T-helper 17 cell (primary cell): ENCODE measurements at regions not wholly inside any gene's neighbourhood (a gene's known extent, or its start where the extent isn't known, plus 50 kb on each side); places are given as distances from the start of the nearest gene placed in this dataset.
"Not testable (repeated sequence)": the region's sequence is repeated elsewhere in the genome, so short reads cannot be mapped to it uniquely, and the experiment has no call there.

Experiments
- ATAC-seq: fragments of 150-1000 bp; cut with Tn5 transposase; 2 replicates; pipeline ENCODE4 v1.10.0; 2021; ENCODE audit warnings: mild to moderate bottlenecking, moderate library complexity
- DNase-seq, 3 donors: peaks; one replicate each; pipeline versions ENCODE4 v3.0.0 to v3.0.0-alpha.2; 2020 to 2021
- H3K9me3 ChIP-seq: one replicate; pipeline ENCODE4 v1.7.0; 2013; ENCODE audit warnings: low read length, mild to moderate bottlenecking; ENCODE audit not compliant: control insufficient read depth, poor library complexity, severe bottlenecking
- H3K27ac Mint-ChIP-seq: one replicate; pipeline ENCODE4 v1.8.0; 2022; ENCODE audit warnings: mild to moderate bottlenecking, moderate library complexity, mixed read lengths
- H3K27me3 Mint-ChIP-seq: one replicate; pipeline ENCODE4 v1.8.0; 2022; ENCODE audit warnings: mixed read lengths
- H3K36me3 Mint-ChIP-seq: one replicate; pipeline ENCODE4 v1.8.0; 2022; ENCODE audit warnings: low read depth, mixed read lengths
- H3K4me1 Mint-ChIP-seq: one replicate; pipeline ENCODE4 v1.8.0; 2022; ENCODE audit warnings: mild to moderate bottlenecking, mixed read lengths
- H3K4me3 Mint-ChIP-seq: one replicate; pipeline ENCODE4 v1.8.0; 2022; ENCODE audit warnings: mild to moderate bottlenecking, moderate library complexity, mixed read lengths

DNA sequence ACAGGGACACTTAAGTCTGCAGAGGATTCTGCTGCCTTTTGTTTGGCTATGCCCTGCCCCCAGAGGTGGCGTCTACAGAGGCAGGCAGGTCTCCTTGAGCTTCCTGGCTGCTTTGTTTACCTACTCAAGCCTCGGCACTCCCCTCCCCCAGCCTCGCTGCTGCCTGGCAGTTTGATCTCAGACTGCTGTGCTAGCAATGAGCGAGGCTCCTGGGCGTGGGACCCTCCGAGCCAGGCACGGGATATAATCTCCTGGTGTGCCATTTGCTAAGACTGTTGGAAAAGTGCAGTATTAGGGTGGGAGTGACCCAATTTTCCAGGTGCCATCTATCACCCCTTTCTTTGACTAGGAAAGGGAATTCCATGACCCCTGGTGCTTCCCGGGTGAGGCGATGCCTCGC lies 725.0 kb upstream of the HS6ST1 start:
- H3K9me3 ChIP-seq, ATAC-seq, DNase-seq, H3K4me3 Mint-ChIP-seq, H3K4me1 Mint-ChIP-seq, H3K27ac Mint-ChIP-seq, H3K27me3 Mint-ChIP-seq, H3K36me3 Mint-ChIP-seq: not testable (repeated sequence)

DNA sequence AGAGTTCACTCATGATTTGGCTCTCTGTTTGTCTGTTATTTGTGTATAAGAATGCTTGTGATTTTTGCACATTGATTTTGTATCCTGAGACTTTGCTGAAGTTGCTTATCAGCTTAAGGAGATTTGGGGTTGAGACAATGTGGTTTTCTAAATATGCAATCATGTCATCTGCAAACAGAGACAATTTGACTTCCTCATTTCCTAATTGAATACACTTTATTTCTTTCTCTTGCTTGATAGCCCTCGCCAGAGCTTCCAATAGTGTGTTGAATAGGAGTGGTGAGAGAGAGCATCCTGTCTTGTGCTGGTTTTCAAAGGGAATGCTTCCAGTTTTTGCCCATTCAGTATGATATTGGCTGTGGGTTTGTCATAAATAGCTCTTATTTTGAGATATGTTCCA lies 727.8 kb upstream of the HS6ST1 start:
- not testable (repeated sequence) for H3K9me3 ChIP-seq, H3K36me3 Mint-ChIP-seq, H3K4me3 Mint-ChIP-seq, H3K4me1 Mint-ChIP-seq, ATAC-seq, H3K27me3 Mint-ChIP-seq, DNase-seq, H3K27ac Mint-ChIP-seq

DNA sequence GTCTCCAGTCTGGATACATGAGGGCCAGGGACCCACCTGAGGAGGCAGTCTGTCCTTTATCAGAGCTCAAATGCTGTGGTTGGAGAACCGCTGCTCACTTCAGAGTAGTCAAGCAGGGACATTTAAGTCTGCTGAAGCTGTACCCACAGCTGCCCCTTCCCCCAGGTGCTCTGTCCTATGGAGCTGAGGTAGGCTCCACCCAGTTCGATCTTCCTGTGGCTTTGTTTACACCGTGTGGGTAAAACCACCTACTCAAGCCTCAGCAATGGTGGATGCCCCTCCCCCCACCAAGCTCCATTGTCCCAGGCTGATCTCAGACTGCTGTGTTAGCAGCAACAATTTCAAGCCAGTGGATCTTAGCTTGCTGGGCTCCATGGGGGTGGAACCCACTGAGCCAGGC lies 731.4 kb upstream of the HS6ST1 start:
- H3K27ac Mint-ChIP-seq: no peak overlapping the region
- no peak for ATAC-seq
- no peaks in the 10 kb centered on the region for H3K36me3 Mint-ChIP-seq
- no peak for DNase-seq
- H3K4me1 Mint-ChIP-seq: no peaks in the 10 kb centered on the region
- H3K27me3 Mint-ChIP-seq: no peaks in the 10 kb centered on the region
- no peak overlapping the region for H3K4me3 Mint-ChIP-seq
- no peaks in the 10 kb centered on the region for H3K9me3 ChIP-seq

DNA sequence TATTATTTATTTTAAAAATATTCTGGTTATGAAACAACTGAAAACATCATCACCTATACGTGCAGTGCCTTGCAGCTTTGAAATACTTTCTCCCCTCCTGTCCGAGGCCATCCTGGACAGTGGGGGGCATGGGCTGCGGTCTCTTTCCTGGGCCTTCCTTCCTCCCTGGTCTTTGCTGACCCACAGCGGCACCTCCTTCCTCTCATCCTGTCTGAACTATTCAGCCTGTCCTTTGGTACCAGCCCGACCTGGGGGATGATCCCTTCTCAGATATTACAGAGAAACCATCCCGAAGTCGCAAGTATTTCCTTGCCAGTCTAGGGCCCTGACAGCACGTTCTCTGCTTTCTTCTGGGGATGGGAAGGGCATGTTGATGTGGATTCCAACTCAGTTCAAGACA lies 736.6 kb upstream of the HS6ST1 start:
- Mint-ChIP-seq H3K4me3 (no peak overlapping the region), H3K27me3 (no peaks in the 10 kb centered on the region), H3K4me1 (no peaks in the 10 kb centered on the region), H3K27ac (no peak overlapping the region), H3K36me3 (no peaks in the 10 kb centered on the region)
- no peak for ATAC-seq
- no peak for DNase-seq
- no peaks in the 10 kb centered on the region for H3K9me3 ChIP-seq

DNA sequence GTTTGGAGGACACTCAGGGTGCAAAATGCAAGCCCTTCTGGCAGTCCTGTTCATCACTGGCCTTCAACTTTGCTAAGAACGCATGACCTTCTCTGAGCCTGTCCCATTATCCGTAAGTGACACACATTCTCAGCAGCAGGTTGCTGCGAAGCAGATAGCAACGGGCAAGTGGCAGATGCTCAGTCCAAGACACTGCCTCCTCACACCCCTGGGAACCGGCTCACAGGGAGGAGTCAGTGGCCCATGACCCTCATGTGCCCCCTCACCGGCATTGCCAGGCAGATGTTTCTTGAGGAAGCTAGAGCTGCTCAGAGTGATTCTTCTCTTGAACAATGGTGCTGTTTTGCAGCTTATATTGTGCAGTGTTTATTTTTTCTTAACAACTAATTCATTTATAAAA lies 737.2 kb upstream of the HS6ST1 start:
- ATAC-seq (no peak), DNase-seq (no peak)

DNA sequence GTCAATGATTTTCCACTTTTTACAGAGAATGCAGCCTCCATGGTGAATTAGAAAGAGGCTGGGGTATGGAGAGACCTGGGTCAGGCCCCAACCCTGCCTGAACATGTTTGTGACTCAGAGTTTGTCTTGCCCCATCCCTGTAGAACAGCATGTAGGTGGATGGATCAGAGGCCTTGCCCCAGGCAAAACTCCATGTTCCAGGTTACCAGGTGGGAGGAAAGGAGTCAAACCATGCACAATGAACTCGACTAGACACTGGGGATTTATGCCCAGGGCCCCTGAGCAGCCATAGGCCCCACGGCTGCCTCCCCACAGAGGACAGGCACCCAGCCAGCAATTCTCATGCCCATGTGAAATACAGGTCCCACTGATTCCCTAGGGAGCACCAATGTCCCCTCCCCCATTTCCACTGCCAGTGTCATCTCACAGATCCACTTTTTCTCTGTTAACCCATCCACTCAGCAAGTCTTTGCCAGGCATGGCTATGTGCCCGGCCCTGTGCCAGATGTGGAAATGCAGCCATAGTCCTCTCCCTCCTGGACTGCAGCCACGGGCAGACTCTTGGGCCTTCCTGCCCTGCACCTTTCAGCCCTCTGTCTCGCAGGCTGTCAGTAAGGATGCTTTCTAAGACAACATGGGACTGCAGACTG lies 737.8 kb upstream of the HS6ST1 start:
- DNase-seq: no peak
- H3K27ac Mint-ChIP-seq: no peak overlapping the region

More for the DNA sequence above, 737.2 kb upstream of the HS6ST1 start:
- H3K27me3 Mint-ChIP-seq: no peaks in the 10 kb centered on the region
- no peak overlapping the region for H3K27ac Mint-ChIP-seq
- H3K9me3 ChIP-seq: no peaks in the 10 kb centered on the region
- H3K36me3 Mint-ChIP-seq: no peaks in the 10 kb centered on the region
- H3K4me3 Mint-ChIP-seq: no peak overlapping the region
- H3K4me1 Mint-ChIP-seq: no peaks in the 10 kb centered on the region

DNA sequence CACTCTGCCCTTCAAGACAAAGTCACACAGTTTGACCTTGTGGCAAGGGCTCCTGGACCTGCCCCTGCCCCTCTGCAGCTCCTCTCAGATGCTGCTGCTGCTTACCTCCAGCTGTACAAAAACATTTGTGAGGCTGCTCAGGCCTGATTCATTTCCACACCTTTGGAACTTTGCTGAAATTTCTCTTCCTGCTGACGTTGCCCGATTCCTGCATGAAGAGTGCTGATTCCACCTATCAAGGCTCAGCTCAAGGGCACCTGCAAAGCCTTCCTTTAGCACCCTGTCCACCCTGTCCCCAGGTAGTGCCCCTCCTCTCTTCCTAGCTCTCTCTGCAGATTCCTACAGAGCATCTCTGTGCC lies 738.3 kb upstream of the HS6ST1 start:
- H3K27me3 Mint-ChIP-seq: no peaks in the 10 kb centered on the region
- H3K27ac Mint-ChIP-seq: no peak overlapping the region
- no peaks in the 10 kb centered on the region for H3K9me3 ChIP-seq
- no peak for ATAC-seq
- H3K4me1 Mint-ChIP-seq: no peaks in the 10 kb centered on the region
- DNase-seq: no peak
- H3K36me3 Mint-ChIP-seq: no peaks in the 10 kb centered on the region
- no peak overlapping the region for H3K4me3 Mint-ChIP-seq

More for the DNA sequence above, 737.8 kb upstream of the HS6ST1 start:
- no peak for ATAC-seq
- H3K9me3 ChIP-seq: no peaks in the 10 kb centered on the region
- no peak overlapping the region for H3K4me3 Mint-ChIP-seq
- no peaks in the 10 kb centered on the region for H3K27me3 Mint-ChIP-seq
- H3K4me1 Mint-ChIP-seq: no peaks in the 10 kb centered on the region
- H3K36me3 Mint-ChIP-seq: no peaks in the 10 kb centered on the region

DNA sequence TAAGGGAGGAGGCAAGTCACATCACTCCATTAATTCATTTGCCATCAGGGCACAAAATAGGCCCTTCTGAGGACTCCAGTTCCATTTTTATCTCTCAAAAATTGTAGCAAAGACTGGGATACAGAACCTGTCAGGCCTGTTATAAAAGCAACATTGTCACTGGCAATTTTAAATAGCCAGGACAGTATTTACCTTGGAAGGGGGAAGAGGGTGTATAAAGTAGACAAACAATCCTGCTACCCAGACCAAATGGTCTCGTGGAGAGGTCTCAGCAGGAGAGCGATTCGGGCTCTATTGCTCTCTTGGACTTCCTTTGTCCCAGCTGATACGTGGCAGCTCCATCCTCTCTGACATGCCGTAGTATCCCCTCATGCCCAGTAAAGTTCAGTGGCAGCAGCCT lies 740.3 kb upstream of the HS6ST1 start:
- no peak for ATAC-seq
- Mint-ChIP-seq H3K27ac (no peak overlapping the region), H3K36me3 (no peaks in the 10 kb centered on the region)

DNA sequence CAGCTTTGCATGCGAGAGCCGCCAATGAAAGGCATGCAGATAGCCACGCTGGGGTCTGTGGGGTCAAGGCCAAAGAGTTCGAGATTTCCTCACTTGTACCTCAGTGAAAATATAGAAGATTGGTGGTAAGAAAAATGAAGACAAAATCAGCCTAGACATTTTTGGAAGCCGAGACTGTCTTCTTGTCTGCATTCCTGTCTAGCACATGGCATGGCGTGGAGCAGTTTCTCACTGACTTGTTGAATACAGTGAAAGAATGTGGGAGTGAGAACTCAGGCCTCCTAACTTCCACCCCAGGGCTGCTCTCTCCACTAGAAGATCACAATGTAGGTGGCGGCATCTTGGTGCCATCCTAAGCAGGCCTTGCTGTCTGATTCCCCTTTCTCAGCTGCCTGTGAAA lies 740.8 kb upstream of the HS6ST1 start:
- no peak overlapping the region for H3K4me3 Mint-ChIP-seq
- H3K4me1 Mint-ChIP-seq: no peaks in the 10 kb centered on the region
- H3K27me3 Mint-ChIP-seq: no peaks in the 10 kb centered on the region
- no peak overlapping the region for H3K27ac Mint-ChIP-seq
- H3K9me3 ChIP-seq: no peaks in the 10 kb centered on the region
- DNase-seq (no peak), ATAC-seq (no peak)
- H3K36me3 Mint-ChIP-seq: no peaks in the 10 kb centered on the region

More for the DNA sequence above, 740.3 kb upstream of the HS6ST1 start:
- Mint-ChIP-seq H3K4me3 (no peak overlapping the region), H3K27me3 (no peaks in the 10 kb centered on the region), H3K4me1 (no peaks in the 10 kb centered on the region)
- DNase-seq: no peak
- H3K9me3 ChIP-seq: no peaks in the 10 kb centered on the region

DNA sequence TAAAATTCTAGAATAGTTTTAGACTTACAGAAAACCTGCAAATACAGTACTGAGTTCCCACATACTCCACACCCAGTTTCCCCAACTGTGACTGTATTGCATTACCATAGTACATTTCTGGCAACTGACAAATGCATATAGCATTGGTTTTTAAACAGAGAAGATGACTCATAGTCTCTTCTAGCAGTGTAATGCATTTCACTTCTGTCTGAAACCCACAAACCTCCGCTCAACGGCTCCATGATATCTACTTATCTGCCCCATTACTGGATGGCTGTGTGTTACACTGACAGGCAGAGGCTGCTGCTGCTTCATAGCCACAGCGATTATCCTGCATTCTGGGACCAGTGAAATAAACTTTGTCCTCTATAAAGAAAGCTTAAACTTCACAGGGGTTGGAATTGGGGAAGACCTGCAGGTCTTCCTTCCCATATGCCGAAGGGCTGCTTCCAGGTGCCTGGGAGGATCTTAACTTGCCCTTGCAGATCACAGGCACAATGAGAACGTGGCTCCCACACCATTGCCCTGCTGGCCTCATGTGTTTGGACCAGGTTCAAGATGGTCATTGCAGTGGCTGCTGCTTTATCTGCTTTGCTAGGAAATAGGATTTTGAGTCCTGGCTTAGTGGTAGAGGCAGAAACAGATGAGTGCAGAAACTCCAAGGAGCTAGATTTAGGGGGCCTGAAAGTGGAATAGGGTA lies 742.6 kb upstream of the HS6ST1 start:
- no peak for ATAC-seq
- Mint-ChIP-seq H3K4me1 (no peaks in the 10 kb centered on the region), H3K4me3 (no peak overlapping the region), H3K27me3 (no peaks in the 10 kb centered on the region), H3K27ac (no peak overlapping the region), H3K36me3 (no peaks in the 10 kb centered on the region)
- no peaks in the 10 kb centered on the region for H3K9me3 ChIP-seq
- DNase-seq: no peak

DNA sequence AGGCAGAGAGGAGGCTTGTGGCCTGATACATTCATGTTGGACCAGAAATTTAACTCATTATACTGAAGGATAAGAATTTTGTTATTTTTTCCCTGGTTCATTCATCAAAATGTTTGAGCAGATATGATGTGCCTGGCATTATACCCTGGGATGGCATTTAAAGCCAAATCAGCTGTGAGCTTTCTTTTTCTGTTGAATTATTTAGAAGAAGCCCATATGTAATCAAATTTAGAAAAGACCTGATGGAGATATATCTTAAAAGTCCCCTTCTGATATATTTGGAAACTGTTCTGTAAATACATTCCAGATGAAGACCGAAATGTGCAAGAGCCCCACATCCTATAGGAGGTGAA lies 743.1 kb upstream of the HS6ST1 start:
- H3K27ac Mint-ChIP-seq: no peak overlapping the region
- no peaks in the 10 kb centered on the region for H3K27me3 Mint-ChIP-seq
- DNase-seq: no peak
- no peaks in the 10 kb centered on the region for H3K9me3 ChIP-seq
- no peak for ATAC-seq
- no peaks in the 10 kb centered on the region for H3K4me1 Mint-ChIP-seq
- H3K36me3 Mint-ChIP-seq: no peaks in the 10 kb centered on the region
- H3K4me3 Mint-ChIP-seq: no peak overlapping the region

DNA sequence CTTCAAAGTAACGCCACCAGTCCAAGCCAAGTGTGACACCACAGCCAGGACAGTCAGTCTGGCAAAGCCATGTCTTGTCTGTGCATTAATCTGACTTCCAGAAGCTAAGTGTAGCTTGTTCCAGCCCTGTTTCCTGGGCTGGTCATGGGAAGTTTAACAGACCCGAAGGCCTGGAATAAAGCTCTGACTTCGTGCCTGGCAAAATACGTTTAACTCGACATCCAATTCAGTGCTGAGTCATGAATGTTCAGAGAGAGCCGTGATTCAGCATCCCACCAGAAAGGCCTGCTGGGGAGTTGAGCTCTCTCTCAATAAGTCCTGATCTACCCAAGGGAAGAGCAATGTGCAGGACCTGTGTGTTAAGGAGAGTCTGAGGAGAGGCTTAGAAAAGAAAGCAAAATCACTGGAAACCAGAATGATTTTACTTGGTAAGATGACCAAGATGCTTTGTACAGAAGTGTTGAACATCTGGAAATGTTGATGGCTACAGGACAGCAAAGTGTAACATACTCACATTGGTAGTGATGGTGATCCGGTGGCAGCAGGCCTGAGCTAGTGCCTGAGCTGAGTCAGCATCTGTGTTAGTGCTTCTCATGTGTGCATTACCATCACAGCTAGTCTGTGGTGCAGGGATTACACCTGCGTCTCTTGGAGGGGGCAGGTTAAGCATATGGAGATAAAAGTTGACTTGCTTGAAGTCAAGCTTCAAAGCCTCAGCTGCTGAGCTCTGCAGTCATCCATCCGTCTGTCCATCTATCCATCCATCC lies 743.7 kb upstream of the HS6ST1 start:
- no peak for ATAC-seq
- Mint-ChIP-seq H3K4me1 (no peaks in the 10 kb centered on the region), H3K27ac (no peak overlapping the region), H3K4me3 (no peak overlapping the region), H3K36me3 (no peaks in the 10 kb centered on the region), H3K27me3 (no peaks in the 10 kb centered on the region)
- DNase-seq: no peak
- H3K9me3 ChIP-seq: no peaks in the 10 kb centered on the region

DNA sequence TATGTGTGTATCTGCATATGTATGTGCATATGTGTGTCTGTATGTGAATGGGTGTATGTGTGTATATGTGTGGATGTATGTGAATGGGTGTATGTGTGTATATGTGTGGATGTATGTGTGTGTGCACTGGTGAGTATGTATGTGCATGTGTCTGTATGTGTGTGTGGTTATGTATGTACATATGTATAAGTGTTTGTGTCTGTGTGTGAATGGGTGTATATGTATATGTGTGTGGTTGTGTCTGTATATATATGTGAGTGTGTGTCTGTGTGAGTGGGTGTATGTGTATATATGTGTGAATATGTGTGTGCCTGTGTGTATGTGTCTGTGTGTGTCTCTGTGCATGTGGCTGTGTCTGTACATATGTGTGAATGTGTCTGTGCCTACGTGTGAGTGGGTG lies 748.4 kb upstream of the HS6ST1 start:
- no peak overlapping the region for H3K27ac Mint-ChIP-seq
- ATAC-seq (no peak), DNase-seq (no peak)
- no peaks in the 10 kb centered on the region for H3K9me3 ChIP-seq
- H3K36me3 Mint-ChIP-seq: no peaks in the 10 kb centered on the region
- no peak overlapping the region for H3K4me3 Mint-ChIP-seq
- no peaks in the 10 kb centered on the region for H3K27me3 Mint-ChIP-seq
- H3K4me1 Mint-ChIP-seq: no peaks in the 10 kb centered on the region

DNA sequence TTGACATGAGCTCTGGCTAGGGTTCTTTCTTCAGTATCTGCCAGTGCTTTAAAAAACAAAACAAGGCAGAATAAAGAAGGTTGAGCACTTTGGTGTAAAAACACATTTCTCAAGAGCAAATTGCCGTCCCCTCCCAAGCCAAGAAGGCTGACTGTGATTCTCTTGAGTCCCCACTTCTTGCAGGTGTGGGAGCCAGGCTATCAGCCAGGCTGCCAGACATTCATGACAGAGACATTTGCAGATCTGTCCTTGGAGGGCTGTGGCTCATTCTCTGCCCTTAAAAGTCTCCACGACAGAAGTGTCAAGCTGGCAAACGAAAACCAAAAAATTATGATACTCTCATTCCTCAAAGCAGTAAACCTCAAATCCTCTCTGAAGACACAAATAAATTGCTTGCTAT lies 749.3 kb upstream of the HS6ST1 start:
- H3K36me3 Mint-ChIP-seq: no peaks in the 10 kb centered on the region
- H3K4me3 Mint-ChIP-seq: no peak overlapping the region
- H3K27me3 Mint-ChIP-seq: no peaks in the 10 kb centered on the region
- ATAC-seq: no peak
- H3K27ac Mint-ChIP-seq: no peak overlapping the region
- no peaks in the 10 kb centered on the region for H3K9me3 ChIP-seq
- no peak for DNase-seq
- H3K4me1 Mint-ChIP-seq: no peaks in the 10 kb centered on the region
